Type B pancreatic cell (in vitro differentiated cells): ENCODE measurements at regions not wholly inside any gene's neighbourhood (a gene's known extent, or its start where the extent isn't known, plus 50 kb on each side); places are given as distances from the start of the nearest gene placed in this dataset.

Experiments
- DNase-seq: peaks from one replicate; pipeline ENCODE4 v3.0.0; 2021; ENCODE audit warnings: mixed read lengths; ENCODE audit not compliant: unreplicated experiment; ENCODE audit errors: extremely low spot score
- H3K27ac Mint-ChIP-seq: 2 replicates; pipeline ENCODE4 v1.8.0; 2021; ENCODE audit warnings: mild to moderate bottlenecking, mixed read lengths
- H3K27me3 Mint-ChIP-seq: 2 replicates; pipeline ENCODE4 v1.8.0; 2021; ENCODE audit warnings: mixed read lengths
- H3K36me3 Mint-ChIP-seq: 2 replicates; pipeline ENCODE4 v1.8.0; 2021; ENCODE audit warnings: mixed read lengths
- H3K4me1 Mint-ChIP-seq: one replicate; pipeline ENCODE4 v1.8.0; 2021; ENCODE audit warnings: mixed read lengths; ENCODE audit not compliant: unreplicated experiment
- H3K4me3 Mint-ChIP-seq: 2 replicates; pipeline ENCODE4 v1.8.0; 2021; ENCODE audit warnings: mild to moderate bottlenecking, mixed read lengths
- H3K9me3 Mint-ChIP-seq: 2 replicates; pipeline ENCODE4 v1.8.0; 2021; ENCODE audit warnings: mixed read lengths
- TF ChIP-seq, protein P1 (sequence below): fragments of 200-600 bp; sonication (generic); conservative IDR thresholded peaks from 2 replicates; pipeline ENCODE4 v1.5.0; 2021; ENCODE audit warnings: antibody characterized with exemption, mild to moderate bottlenecking

DNA sequence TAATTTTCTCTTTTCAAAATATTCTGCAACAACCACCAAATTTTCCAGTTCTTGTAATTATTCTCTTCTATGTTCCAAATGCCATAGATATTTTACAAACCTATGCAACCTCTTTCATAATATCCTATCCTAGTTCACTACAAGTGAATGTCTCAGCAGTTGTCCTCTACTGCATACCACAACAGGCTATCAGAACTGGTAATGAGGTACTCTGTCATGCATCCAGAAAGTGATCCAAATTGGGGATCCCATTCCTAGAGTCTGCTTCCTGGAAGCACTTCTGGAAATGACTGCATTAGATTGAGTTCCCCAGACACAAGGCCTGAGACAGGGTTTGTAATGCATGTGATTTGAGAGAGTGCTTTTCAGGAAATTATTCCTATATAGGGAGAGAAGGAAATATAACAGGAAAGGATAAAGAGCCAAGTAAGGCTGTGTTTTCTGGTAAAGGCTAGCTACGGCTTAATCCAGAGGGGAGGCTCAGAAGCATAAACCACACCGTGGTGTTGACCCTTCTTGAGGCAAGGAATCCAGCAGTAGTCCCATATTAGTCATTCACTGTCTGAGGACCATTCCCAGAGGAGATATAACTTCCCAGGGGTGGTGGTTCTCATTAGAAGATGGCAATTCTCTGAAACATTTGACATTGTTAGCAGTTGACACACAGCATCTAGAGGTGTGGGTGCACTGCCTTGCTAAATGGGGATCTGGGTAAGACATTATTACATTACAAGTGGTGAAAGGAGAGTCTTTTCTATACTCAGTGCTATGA, 80.3 kb upstream of the FST start:
- DNase-seq, result no peak
- Mint-ChIP-seq H3K27ac (no peak overlapping the region), H3K27me3 (peaks cover 3% of the 10 kb centered on the region), H3K4me3 (no peak overlapping the region), H3K4me1 (no peaks in the 10 kb centered on the region), H3K9me3 (no peaks in the 10 kb centered on the region), H3K36me3 (no peaks in the 10 kb centered on the region)
- TF ChIP-seq, protein P1, sequence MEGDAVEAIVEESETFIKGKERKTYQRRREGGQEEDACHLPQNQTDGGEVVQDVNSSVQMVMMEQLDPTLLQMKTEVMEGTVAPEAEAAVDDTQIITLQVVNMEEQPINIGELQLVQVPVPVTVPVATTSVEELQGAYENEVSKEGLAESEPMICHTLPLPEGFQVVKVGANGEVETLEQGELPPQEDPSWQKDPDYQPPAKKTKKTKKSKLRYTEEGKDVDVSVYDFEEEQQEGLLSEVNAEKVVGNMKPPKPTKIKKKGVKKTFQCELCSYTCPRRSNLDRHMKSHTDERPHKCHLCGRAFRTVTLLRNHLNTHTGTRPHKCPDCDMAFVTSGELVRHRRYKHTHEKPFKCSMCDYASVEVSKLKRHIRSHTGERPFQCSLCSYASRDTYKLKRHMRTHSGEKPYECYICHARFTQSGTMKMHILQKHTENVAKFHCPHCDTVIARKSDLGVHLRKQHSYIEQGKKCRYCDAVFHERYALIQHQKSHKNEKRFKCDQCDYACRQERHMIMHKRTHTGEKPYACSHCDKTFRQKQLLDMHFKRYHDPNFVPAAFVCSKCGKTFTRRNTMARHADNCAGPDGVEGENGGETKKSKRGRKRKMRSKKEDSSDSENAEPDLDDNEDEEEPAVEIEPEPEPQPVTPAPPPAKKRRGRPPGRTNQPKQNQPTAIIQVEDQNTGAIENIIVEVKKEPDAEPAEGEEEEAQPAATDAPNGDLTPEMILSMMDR, result no peak

DNA sequence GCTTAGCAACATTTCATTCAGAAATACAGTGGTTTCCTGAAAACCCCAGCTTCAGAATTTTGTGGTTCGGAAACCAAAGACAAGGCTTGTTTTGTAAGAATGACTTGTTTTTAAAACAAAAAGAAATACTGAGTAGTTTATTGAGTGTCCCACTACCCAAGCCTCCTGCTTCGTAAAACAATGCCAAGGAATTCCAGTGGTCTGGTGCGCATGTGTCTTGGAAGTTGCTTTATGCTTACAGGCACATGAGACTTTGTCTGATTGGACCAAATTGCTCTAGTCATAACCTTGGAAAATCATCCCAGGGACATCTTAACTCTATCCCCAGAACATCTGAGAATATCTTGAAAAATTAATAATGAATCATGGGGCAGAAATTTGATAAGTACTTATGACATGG, 77.1 kb upstream of the FST start:
- no peak for DNase-seq
- Mint-ChIP-seq H3K9me3 (no peaks in the 10 kb centered on the region), H3K27me3 (peaks cover 3% of the 10 kb centered on the region), H3K4me3 (no peak overlapping the region), H3K27ac (no peak overlapping the region), H3K4me1 (no peaks in the 10 kb centered on the region), H3K36me3 (no peaks in the 10 kb centered on the region)
- TF ChIP-seq, protein P1, result no peak

DNA sequence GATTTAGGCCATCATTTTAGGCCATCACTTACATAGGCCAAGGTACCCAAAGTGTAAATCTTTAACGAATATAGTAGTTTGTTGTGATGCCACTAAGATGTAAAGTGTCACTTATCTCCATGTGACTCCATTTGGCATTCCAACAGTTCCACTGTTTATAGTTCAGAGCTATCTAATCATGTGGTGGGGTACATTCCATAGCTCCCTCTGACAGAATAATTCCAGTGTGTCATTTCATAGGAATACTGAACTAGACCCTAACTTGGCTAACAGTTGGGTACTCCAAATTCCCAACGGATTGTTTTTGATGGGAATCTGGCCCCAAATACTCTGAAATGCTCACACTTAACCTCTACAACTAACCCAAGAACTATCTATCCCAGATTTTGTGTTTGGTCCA, 76.7 kb upstream of the FST start:
- Mint-ChIP-seq H3K4me1 (no peaks in the 10 kb centered on the region), H3K9me3 (no peaks in the 10 kb centered on the region), H3K27me3 (peaks cover 3% of the 10 kb centered on the region), H3K4me3 (no peak overlapping the region), H3K36me3 (no peaks in the 10 kb centered on the region), H3K27ac (no peak overlapping the region)
- TF ChIP-seq, protein P1, result no peak
- DNase-seq, result no peak

DNA sequence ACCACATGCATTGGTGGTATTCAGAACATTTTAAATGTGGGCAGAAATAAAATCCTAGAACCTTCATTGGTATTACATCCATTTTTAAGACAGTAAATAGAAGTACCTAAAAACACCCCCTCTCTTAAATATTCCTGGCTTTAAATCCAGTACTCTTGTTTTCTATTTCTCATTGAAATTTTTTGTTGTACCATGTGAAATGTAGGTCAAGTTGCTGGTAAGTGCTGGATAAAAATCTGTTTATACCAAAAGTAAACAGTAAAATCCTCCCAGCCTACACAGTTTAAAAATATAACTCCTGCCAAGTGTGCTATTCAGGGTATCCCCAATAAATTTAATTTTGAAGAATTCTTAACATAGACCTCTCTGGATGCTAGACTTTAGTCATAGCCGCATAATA, 75.0 kb upstream of the FST start:
- Mint-ChIP-seq H3K27ac (no peak overlapping the region), H3K36me3 (no peaks in the 10 kb centered on the region), H3K27me3 (peaks cover 3% of the 10 kb centered on the region), H3K4me1 (no peaks in the 10 kb centered on the region), H3K9me3 (no peaks in the 10 kb centered on the region), H3K4me3 (no peak overlapping the region)
- no peak for DNase-seq
- TF ChIP-seq, protein P1, result no peak

DNA sequence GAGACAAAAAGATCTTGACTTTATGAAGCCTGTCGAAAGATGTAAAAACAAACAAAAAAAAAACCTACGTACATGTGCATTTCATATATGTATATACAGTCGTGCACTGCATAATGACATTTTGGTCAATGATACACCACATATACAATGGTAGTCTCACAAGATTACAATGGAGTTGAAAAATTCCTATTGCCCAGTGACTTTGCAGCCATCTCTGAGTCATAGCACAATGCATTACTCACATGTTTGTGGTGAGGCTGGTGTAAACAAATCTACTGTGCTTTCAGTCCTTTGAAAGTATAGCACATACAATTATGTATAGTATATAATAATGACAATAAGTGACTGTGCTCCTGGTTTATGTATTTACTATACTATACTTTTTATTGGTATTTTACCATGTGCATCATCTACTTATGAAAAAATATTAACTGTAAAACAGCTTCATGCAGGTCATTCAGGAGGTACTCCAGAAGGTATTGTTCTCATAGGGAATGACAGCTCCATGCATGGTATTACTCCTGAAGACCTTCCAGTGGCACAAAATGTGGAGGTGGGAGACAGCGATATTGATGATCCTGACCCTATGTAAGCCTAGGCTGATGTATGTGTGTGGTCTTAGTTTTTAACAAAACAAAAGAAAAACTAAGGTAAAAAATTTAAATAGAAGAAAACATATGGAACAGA, 73.7 kb upstream of the FST start:
- DNase-seq, result no peak
- H3K36me3 Mint-ChIP-seq, result no peaks in the 10 kb centered on the region
- TF ChIP-seq, protein P1, result no peak
- peaks cover 3% of the 10 kb centered on the region for H3K27me3 Mint-ChIP-seq
- H3K9me3 Mint-ChIP-seq, result no peaks in the 10 kb centered on the region
- H3K4me1 Mint-ChIP-seq, result no peaks in the 10 kb centered on the region
- no peak overlapping the region for H3K27ac Mint-ChIP-seq
- no peak overlapping the region for H3K4me3 Mint-ChIP-seq
